GM19452 (cell line): ENCODE measurements at regions not wholly inside any gene's neighbourhood (a gene's known extent, or its start where the extent isn't known, plus 50 kb on each side); places are given as distances from the start of the nearest gene placed in this dataset.

Source experiments
- ATAC-seq: cut with Tn5 transposase; IDR thresholded peaks from one replicate; pipeline ENCODE4 v1.9.1; 2021; ENCODE audit not compliant: unreplicated experiment

DNA sequence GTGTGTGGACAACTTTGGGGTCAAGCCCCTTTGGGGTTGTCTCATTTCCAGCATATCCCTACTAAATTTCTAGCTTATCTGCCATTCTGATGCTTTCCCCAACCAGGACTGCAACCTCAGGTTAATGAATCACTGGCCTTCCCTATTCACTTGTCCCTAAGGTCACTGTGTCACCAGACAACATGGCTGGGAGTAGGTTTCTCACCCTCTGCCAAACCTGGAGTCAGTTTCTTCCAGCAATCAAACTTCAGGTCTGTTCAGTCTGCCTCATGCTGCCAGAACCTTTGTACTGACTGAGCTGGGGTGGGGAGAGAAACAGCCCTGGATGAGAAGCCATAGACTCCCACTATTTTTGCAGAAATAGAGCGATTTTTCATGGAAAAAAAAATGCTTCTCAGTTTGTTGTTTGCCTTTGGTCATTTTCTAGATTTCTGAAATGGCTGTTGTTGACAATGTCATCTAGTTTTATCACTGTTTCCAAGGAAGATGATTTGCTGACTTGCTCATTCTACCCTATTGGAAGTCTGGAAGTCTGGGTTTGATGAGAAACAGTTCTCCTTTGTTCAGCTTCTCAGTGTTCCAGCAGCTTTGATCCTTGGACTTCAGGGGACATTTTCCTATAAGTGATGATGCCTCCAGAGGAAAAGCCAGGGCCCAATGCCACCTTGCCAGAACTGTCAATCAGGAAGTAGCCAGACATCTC lies 74.8 kb upstream of the IL12A start:
- peak; percentile 54 for ATAC-seq

- no peak for ATAC-seq
Observed at GRCh38 chr3:159914426-159914825, 74.2 kb upstream of the IL12A start.

DNA sequence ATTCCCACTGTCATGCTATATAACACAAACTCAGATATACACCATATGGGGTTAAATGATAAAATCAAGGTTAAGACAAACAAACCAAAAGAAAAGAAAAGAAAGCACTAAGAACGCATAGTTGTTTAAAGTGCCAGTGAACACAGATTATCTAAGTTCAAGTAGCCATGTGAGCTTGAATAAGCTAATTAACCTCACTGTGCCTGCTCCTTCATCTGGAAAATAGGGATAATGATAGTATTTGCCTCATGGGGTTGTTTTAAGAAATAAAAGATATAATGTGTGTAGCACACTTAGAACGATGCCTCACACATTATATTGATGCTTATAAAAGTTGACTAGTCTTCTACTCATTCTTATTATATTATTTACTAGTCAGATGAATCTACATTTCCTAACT lies 72.6 kb upstream of the IL12A start:
- ATAC-seq, result no peak

GRCh38 chr3:159917141-159917540 lies 71.5 kb upstream of the IL12A start:
- no peak for ATAC-seq

DNA sequence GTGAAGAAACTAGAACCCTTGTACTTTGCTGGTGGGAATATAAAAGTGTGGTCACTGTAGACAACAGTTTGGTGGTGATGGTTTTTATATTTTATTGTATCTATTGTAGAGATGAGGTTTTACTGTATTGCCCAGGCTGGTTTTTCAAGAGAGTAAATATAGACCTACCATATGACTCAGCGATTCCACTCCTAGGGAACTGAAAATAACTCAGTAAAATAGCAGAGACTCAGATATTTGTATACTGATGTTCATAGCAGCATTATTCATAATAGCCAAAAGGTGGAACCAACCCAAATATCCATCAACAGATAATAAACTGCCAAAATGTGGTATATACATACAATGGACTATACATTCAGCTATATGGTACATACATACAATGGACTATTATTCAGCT lies 68.8 kb upstream of the IL12A start:
- peak; percentile 78 for ATAC-seq

- ATAC-seq, result no peak
Observed at GRCh38 chr3:159922193-159922840, 66.3 kb upstream of the IL12A start.

- ATAC-seq, result peak; percentile 93
Observed at GRCh38 chr3:159922861-159923312, 65.7 kb upstream of the IL12A start.

GRCh38 chr3:159923336-159923735 lies 65.3 kb upstream of the IL12A start:
- ATAC-seq, result peak; percentile 0

DNA sequence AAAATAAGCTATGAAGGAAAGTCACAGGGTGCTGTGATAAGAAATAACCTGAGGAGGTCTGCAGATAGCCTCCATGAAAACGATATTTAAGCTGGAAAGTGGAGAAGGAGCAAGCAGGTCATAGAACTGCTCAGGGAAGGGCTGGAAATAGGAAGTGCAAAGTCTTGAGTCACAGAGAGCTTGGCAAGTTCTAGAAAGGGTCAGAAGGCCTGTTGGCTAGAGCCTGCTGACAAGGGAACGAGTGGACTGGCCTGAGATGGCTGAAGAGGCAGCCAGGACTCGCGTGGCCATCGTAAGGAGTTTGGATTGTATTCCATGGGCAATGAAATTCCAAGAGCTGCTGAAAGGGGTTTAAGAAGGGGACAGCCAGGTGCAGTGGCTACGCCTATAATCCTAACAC lies 64.7 kb upstream of the IL12A start:
- no peak for ATAC-seq

DNA sequence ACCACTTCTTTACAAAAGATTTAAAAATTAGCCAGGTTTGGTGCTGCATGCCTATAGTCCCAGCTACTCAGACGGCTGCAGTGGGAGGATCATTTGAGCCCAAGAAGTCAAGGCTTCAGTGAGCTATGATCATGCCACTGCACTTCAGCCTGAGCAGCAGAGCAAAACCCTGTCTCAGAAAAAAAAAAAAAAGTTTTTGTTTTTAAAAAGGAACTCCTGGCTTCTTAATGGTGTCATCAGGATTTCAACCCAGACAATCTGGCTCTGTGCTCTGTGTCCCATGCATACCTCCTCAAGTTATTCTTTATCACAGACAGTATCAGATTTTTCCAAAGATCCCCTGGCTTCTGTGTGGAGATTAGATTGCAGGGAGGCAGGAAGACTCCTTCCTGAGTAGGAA lies 64.2 kb upstream of the IL12A start:
- ATAC-seq, result no peak

DNA sequence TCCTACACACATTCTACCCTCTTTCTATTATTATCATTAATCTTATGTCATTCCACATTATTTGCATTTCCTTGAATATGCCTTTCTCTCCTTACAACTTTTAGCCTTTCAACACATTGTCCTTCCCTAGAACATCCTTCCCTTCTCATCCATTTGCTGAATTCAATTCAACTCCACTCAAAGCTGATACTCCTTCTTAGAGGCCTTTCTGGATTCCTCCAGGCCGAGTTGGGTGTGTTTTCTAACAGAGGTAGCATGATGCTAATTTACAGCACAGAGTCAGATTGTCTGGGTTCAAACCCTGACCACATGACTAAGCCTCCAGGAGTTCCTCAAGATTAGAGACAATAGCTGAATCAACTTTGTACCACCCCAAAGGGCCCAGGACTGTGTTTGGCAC lies 63.4 kb upstream of the IL12A start:
- ATAC-seq, result no peak

DNA sequence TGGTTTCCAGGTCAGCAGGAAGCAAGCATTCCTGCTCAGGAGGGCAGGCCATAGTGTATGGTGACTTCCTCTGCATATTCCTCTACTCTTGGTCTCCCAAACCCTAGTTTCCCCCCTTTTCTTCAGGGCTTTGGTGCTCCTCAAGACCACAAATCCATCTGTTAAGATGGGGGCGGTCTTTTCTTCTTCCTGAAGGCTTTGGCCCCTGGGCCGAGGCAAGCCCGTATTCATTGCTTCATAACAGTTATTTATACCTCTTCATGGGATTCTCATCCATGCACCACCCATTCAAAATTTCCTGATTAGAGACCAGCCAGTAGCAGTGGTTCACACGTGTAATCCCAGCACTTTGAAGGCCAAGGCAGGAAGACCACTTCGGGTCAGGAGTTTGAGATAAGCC lies 62.1 kb upstream of the IL12A start:
- no peak for ATAC-seq

GRCh38 chr3:159928071-159928491 lies 60.6 kb upstream of the IL12A start:
- no peak for ATAC-seq

DNA sequence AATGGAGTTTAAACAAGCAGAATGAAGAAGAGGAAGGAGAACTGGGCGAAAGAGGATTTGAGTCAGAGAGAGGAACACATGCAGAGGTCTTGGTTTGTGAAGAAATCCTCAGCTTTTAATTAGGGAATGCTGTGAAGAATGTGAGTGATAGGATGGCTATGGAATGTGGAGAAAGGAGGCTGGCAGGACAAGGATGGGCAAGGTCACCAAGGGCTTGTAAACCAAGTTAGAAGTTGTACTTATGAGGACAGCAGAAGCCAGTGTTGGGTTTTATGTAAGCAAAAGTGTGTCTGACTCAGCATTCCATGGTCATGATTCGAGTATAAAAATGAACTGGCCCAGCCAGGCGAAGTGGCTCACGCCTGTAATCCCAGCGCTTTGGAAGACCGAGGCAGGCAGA lies 60.0 kb upstream of the IL12A start:
- no peak for ATAC-seq

- peak; percentile 75 for ATAC-seq
Observed at GRCh38 chr3:159929171-159930141, 59.2 kb upstream of the IL12A start.

DNA sequence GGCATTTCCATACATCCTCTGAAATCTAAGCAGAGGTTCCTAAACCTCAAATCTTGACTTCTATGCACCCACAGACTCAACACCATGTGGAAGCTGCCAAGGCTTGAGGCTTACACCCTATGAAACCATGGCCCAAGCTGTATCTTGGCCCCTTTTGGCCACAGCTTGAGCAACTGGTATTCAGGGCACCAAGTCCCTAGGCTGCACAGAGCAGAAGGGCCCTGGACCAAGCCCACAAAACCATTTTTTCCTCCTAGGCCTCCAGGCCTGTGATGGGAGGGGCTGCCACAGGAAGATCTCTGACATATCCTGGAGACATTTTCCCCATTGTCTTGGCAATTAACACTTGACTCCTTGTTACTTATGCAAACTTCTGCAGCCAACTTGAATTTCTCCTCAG lies 54.4 kb upstream of the IL12A start:
- no peak for ATAC-seq

GRCh38 chr3:159936541-159936940 lies 52.1 kb upstream of the IL12A start:
- ATAC-seq, result no peak

DNA sequence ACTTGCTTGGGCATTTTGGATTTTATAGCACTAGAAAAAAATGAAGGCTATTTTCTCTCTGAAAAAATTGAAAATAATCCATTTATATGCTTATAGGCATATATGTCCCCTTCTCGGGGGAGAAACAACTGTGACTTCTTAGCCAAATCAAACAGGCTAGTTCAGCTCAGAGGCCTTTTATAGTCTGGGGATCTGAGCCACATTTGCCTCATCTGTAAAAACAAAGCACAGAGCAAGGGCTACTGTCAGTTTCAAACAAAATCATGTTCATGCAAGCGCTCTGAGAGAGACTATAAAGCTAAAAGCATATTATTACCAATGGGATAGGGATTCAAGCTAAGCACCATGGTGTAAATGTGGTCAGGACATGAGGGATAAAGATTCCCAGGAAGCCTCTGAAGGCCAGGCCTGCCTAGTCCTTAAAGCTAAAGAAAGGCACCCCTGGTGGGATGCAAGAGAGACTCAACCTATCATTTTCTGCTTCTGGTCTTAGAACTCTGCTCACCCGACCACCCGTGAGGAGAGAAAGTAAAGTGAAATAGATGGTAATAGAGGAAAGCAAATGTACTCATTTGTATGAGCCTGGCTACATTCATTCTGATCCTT lies 51.0 kb upstream of the IL12A start:
- ATAC-seq, result no peak

GRCh38 chr3:159938714-159939113 lies 49.9 kb upstream of the IL12A start:
- ATAC-seq, result no peak
